GM19467 (cell line): ENCODE measurements at regions not wholly inside any gene's neighbourhood (a gene's known extent, or its start where the extent isn't known, plus 50 kb on each side); places are given as distances from the start of the nearest gene placed in this dataset.

Source experiments
- ATAC-seq: cut with Tn5 transposase; IDR thresholded peaks from one replicate; pipeline ENCODE4 v1.9.1; 2021; ENCODE audit warnings: mild to moderate bottlenecking, moderate library complexity; ENCODE audit not compliant: unreplicated experiment

GRCh38 chr2:6641956-6642355, 223.8 kb downstream of the CMPK2 start:
- ATAC-seq = no peak

- no peak for ATAC-seq
Observed at GRCh38 chr2:6644261-6644660, 221.4 kb downstream of the CMPK2 start.

GRCh38 chr2:6645004-6645403, 220.7 kb downstream of the CMPK2 start:
- ATAC-seq = no peak

- ATAC-seq = no peak
Observed at GRCh38 chr2:6645672-6646071, 220.0 kb downstream of the CMPK2 start.

GRCh38 chr2:6647046-6647445, 218.7 kb downstream of the CMPK2 start:
- no peak for ATAC-seq

GRCh38 chr2:6648596-6649247, 217.0 kb downstream of the CMPK2 start:
- ATAC-seq = no peak

- no peak for ATAC-seq
Observed at GRCh38 chr2:6650311-6650710, 215.4 kb downstream of the CMPK2 start.

GRCh38 chr2:6652251-6652650, 213.5 kb downstream of the CMPK2 start:
- ATAC-seq = no peak

- no peak for ATAC-seq
Observed at GRCh38 chr2:6653281-6653750, 212.4 kb downstream of the CMPK2 start.

GRCh38 chr2:6654279-6654678, 211.4 kb downstream of the CMPK2 start:
- no peak for ATAC-seq

GRCh38 chr2:6656633-6657032, 209.1 kb downstream of the CMPK2 start:
- no peak for ATAC-seq

GRCh38 chr2:6657136-6657535, 208.6 kb downstream of the CMPK2 start:
- no peak for ATAC-seq

- peak; percentile 100 for ATAC-seq
Observed at GRCh38 chr2:6657855-6658254, 207.9 kb downstream of the CMPK2 start.

GRCh38 chr2:6664332-6665061, 201.2 kb downstream of the CMPK2 start:
- ATAC-seq = no peak

- ATAC-seq = no peak
Observed at GRCh38 chr2:6665093-6666045, 200.3 kb downstream of the CMPK2 start.

GRCh38 chr2:6667326-6667725, 198.4 kb downstream of the CMPK2 start:
- no peak for ATAC-seq

GRCh38 chr2:6671913-6672312, 193.8 kb downstream of the CMPK2 start:
- no peak for ATAC-seq

GRCh38 chr2:6674381-6674780, 191.3 kb downstream of the CMPK2 start:
- ATAC-seq = no peak

- ATAC-seq = no peak
Observed at GRCh38 chr2:6675791-6676190, 189.9 kb downstream of the CMPK2 start.

GRCh38 chr2:6676241-6676640, 189.5 kb downstream of the CMPK2 start:
- no peak for ATAC-seq

- ATAC-seq = no peak
Observed at GRCh38 chr2:6676776-6677175, 188.9 kb downstream of the CMPK2 start.
